ENCODE measurements at regions not wholly inside any gene's neighbourhood (a gene's known extent, or its start where the extent isn't known, plus 50 kb on each side); places are given as distances from the start of the nearest gene placed in this dataset.

DNA sequence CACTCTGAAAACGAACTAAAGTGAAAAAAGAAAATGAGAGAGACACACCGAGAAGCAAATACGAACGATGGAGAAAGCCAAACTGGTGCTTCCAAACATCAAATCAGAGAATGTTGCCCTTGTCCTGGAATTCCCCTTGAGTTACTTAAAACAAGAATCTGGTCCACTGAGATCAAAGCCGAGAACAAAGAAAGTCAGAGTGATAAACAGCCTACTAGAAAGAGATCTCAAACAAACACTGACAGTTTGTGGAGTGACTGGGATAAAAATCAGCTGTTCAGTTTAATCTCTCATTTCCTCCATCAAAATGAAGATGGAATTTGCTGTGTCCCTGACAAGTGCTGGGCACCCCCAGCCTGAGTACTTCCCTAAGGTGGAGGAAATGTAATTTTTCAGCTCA lies 582.6 kb downstream of the NR2F1-AS1 start:
- TF ChIP-seq, protein P1, sequence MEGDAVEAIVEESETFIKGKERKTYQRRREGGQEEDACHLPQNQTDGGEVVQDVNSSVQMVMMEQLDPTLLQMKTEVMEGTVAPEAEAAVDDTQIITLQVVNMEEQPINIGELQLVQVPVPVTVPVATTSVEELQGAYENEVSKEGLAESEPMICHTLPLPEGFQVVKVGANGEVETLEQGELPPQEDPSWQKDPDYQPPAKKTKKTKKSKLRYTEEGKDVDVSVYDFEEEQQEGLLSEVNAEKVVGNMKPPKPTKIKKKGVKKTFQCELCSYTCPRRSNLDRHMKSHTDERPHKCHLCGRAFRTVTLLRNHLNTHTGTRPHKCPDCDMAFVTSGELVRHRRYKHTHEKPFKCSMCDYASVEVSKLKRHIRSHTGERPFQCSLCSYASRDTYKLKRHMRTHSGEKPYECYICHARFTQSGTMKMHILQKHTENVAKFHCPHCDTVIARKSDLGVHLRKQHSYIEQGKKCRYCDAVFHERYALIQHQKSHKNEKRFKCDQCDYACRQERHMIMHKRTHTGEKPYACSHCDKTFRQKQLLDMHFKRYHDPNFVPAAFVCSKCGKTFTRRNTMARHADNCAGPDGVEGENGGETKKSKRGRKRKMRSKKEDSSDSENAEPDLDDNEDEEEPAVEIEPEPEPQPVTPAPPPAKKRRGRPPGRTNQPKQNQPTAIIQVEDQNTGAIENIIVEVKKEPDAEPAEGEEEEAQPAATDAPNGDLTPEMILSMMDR (IDR thresholded peaks at IDR 0.05): no peak
- no peak for TF ChIP-seq ZFX (IDR thresholded peaks at IDR 0.05; ENCODE audit: borderline replicate concordance)
